GM19324 (cell line): ENCODE measurements at regions not wholly inside any gene's neighbourhood (a gene's known extent, or its start where the extent isn't known, plus 50 kb on each side); places are given as distances from the start of the nearest gene placed in this dataset.

Source experiments
- ATAC-seq: cut with Tn5 transposase; IDR thresholded peaks from one replicate; pipeline ENCODE4 v1.9.1; 2021; ENCODE audit warnings: mild to moderate bottlenecking, moderate library complexity; ENCODE audit not compliant: unreplicated experiment, low FRiP score

GRCh38 chr2:133666621-133667020, 98.4 kb upstream of the NCKAP5 start:
- ATAC-seq, result no peak

- no peak for ATAC-seq
These were observed 98.8 kb upstream of the NCKAP5 start for GRCh38 chr2:133667085-133667484.

GRCh38 chr2:133667968-133668367, 99.7 kb upstream of the NCKAP5 start:
- ATAC-seq, result no peak

- ATAC-seq, result no peak
These were observed 100.3 kb upstream of the NCKAP5 start for GRCh38 chr2:133668547-133668946.

- no peak for ATAC-seq
These were observed 105.1 kb upstream of the NCKAP5 start for GRCh38 chr2:133673305-133673905.

GRCh38 chr2:133674066-133674432, 105.8 kb upstream of the NCKAP5 start:
- no peak for ATAC-seq

GRCh38 chr2:133674433-133675331, 106.4 kb upstream of the NCKAP5 start:
- ATAC-seq, result no peak

GRCh38 chr2:133676392-133677130, 108.3 kb upstream of the NCKAP5 start:
- no peak for ATAC-seq

GRCh38 chr2:133680343-133681049, 112.2 kb upstream of the NCKAP5 start:
- ATAC-seq, result no peak

GRCh38 chr2:133682347-133682746, 114.1 kb upstream of the NCKAP5 start:
- no peak for ATAC-seq

GRCh38 chr2:133682906-133683305, 114.6 kb upstream of the NCKAP5 start:
- no peak for ATAC-seq

GRCh38 chr2:133685636-133686215, 117.5 kb upstream of the NCKAP5 start:
- no peak for ATAC-seq

- ATAC-seq, result no peak
These were observed 122.5 kb upstream of the NCKAP5 start for GRCh38 chr2:133690780-133691179.

GRCh38 chr2:133691336-133691735, 123.1 kb upstream of the NCKAP5 start:
- no peak for ATAC-seq

GRCh38 chr2:133705287-133705686, 137.0 kb upstream of the NCKAP5 start:
- ATAC-seq, result no peak

- ATAC-seq, result no peak
These were observed 142.3 kb upstream of the NCKAP5 start for GRCh38 chr2:133710613-133711012.

- no peak for ATAC-seq
These were observed 142.9 kb upstream of the NCKAP5 start for GRCh38 chr2:133711201-133711600.

GRCh38 chr2:133711806-133712205, 143.5 kb upstream of the NCKAP5 start:
- no peak for ATAC-seq

GRCh38 chr2:133712369-133712768, 144.1 kb upstream of the NCKAP5 start:
- ATAC-seq, result no peak

GRCh38 chr2:133713049-133713580, 144.9 kb upstream of the NCKAP5 start:
- no peak for ATAC-seq
